ENCODE measurements at regions not wholly inside any gene's neighbourhood (a gene's known extent, or its start where the extent isn't known, plus 50 kb on each side); places are given as distances from the start of the nearest gene placed in this dataset.

DNA sequence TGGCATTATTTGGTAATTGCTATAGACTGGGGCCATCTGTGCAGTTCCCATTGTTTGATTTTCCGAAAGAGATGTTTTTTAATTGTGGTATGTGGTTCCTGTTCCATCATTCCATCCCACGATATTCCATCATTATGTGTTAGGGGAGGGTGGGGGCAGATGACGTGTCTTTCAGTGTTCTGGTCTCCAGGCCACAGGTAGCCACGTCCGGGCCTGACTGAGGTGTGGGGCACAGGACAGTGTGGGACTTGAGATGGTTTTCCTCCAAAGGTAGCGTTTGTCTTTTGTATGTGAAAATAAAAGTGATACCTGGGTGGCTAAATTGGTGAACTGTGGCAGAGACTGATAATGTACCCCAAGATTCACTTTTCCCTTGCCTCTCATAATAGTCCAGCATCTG, 192.2 kb upstream of the HAAO start (continued):
- no peak for TF ChIP-seq IRF3 (IDR thresholded peaks at IDR 0.05)
- TF ChIP-seq HCFC1 (IDR thresholded peaks at IDR 0.05; ENCODE audit: low read length), result no peak
- TF ChIP-seq, protein P1, sequence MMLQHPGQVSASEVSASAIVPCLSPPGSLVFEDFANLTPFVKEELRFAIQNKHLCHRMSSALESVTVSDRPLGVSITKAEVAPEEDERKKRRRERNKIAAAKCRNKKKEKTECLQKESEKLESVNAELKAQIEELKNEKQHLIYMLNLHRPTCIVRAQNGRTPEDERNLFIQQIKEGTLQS (IDR thresholded peaks at IDR 0.05; ENCODE audit: borderline replicate concordance, extremely low read depth, low read depth, low read length), result no peak
- no peak for TF ChIP-seq BCL11A (IDR thresholded peaks at IDR 0.05; ENCODE audit: low read depth, low read length)

DNA sequence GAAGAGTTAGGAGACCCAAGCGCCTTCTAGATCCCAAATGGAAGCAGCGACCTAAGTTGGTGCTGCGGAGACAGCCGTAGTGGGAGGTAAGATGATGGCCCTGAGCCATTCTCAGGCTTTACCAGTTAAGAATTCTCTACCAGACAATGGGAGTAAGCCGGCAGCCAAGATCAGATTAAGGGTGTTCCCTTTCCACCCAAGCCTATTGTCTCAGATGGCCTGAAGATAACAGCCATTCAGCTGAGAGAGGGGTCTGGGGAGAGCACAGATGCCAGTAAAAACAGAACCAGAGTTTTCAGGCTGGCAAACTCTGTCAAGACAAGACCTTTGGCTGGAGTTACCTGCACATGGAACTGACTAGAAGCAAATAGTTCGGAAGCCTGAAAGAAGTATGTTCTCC, 191.7 kb upstream of the HAAO start:
- no peaks in the 10 kb centered on the region for H3K36me3 ChIP-seq (ENCODE audit: control insufficient read depth in 2 of 2, insufficient read depth in 2 of 2, low read length in 1 of 2)
- H3K4me3 ChIP-seq, result no peak overlapping the region
- H3K27me3 ChIP-seq (replicated peaks in 1 of 2; ENCODE audit: control insufficient read depth in 2 of 2, insufficient read depth in 2 of 2, low read length in 1 of 2), result no peaks in the 10 kb centered on the region; a peak in 1 of 4 replicates
- DNase-seq (ENCODE audit: low read depth, low spot score) (no peak), ATAC-seq (no peak), FAIRE-seq (no peak)
- BruUV-seq (replicated peaks), result no TSS peak
- intact Hi-C loops (cut with micrococcal nuclease; ENCODE audit: unreplicated experiment), result no loop called here
- H3K9me3 ChIP-seq (replicated peaks; ENCODE audit: control insufficient read depth, insufficient read depth, low read length), result no peaks in the 10 kb centered on the region
- ChIA-PET SMC1A (ENCODE audit: uncharacterized antibody, unreplicated experiment) (no interaction called here), POLR2A (no interaction called here), RAD21 (ENCODE audit: unreplicated experiment) (no interaction called here), CTCF (no interaction called here)
- no peak for TF ChIP-seq SP1 (IDR thresholded peaks at IDR 0.05; ENCODE audit: low read depth, low read length)
- no peak for TF ChIP-seq GABPA (IDR thresholded peaks at IDR 0.05; ENCODE audit: low read depth)
- no peak for TF ChIP-seq TCF3 (IDR thresholded peaks at IDR 0.05; ENCODE audit: borderline replicate concordance, insufficient read depth, low read depth, low read length)
- no peak for TF ChIP-seq CREB1 (IDR thresholded peaks at IDR 0.05; ENCODE audit: low read depth)
- no peak for TF ChIP-seq CBX5 (IDR thresholded peaks at IDR 0.05; ENCODE audit: low read depth)
- TF ChIP-seq RFX5 (IDR thresholded peaks at IDR 0.05; ENCODE audit: low read depth, low read length), result no peak
- no peak for TF ChIP-seq SIX5 (IDR thresholded peaks at IDR 0.05; ENCODE audit: low read depth, low read length, severe bottlenecking)
- TF ChIP-seq, protein P2, sequence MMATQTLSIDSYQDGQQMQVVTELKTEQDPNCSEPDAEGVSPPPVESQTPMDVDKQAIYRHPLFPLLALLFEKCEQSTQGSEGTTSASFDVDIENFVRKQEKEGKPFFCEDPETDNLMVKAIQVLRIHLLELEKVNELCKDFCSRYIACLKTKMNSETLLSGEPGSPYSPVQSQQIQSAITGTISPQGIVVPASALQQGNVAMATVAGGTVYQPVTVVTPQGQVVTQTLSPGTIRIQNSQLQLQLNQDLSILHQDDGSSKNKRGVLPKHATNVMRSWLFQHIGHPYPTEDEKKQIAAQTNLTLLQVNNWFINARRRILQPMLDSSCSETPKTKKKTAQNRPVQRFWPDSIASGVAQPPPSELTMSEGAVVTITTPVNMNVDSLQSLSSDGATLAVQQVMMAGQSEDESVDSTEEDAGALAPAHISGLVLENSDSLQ (IDR thresholded peaks at IDR 0.05), result no peak
- TF ChIP-seq, protein P3, sequence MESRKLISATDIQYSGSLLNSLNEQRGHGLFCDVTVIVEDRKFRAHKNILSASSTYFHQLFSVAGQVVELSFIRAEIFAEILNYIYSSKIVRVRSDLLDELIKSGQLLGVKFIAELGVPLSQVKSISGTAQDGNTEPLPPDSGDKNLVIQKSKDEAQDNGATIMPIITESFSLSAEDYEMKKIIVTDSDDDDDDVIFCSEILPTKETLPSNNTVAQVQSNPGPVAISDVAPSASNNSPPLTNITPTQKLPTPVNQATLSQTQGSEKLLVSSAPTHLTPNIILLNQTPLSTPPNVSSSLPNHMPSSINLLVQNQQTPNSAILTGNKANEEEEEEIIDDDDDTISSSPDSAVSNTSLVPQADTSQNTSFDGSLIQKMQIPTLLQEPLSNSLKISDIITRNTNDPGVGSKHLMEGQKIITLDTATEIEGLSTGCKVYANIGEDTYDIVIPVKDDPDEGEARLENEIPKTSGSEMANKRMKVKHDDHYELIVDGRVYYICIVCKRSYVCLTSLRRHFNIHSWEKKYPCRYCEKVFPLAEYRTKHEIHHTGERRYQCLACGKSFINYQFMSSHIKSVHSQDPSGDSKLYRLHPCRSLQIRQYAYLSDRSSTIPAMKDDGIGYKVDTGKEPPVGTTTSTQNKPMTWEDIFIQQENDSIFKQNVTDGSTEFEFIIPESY (IDR thresholded peaks at IDR 0.05), result no peak
- no peak for TF ChIP-seq SMAD5 (IDR thresholded peaks at IDR 0.05; ENCODE audit: low read depth)
- TF ChIP-seq TAF1 (IDR thresholded peaks at IDR 0.05; ENCODE audit: borderline replicate concordance, low read depth, low read length), result no peak
- TF ChIP-seq HDAC6 (IDR thresholded peaks at IDR 0.05; ENCODE audit: unreplicated experiment), result no peak
- no peak for TF ChIP-seq POU2F2 (IDR thresholded peaks at IDR 0.05; ENCODE audit: borderline replicate concordance, low read depth, low read length)
- TF ChIP-seq FOXM1 (IDR thresholded peaks at IDR 0.05; ENCODE audit: low read depth, low read length), result no peak
- TF ChIP-seq MEF2A (IDR thresholded peaks at IDR 0.05; ENCODE audit: insufficient read depth, low read depth, low read length), result no peak
- H4K20me1 ChIP-seq (ENCODE audit: control insufficient read depth, insufficient read depth), result no peaks in the 10 kb centered on the region
- H3K9ac ChIP-seq (ENCODE audit: control insufficient read depth, insufficient read depth, low read length), result no peak overlapping the region
- WGBS (ENCODE audit: insufficient coverage, insufficient replicate concordance, low lambda C conversion rate, missing lambda C conversion rate), result 67% methylated on average over 6 of the region's 6 CpGs
- H3K4me1 ChIP-seq (ENCODE audit: control insufficient read depth, insufficient read depth, low read length), result no peaks in the 10 kb centered on the region
- H2AFZ ChIP-seq (ENCODE audit: control insufficient read depth, low read depth, low read length), result no peak overlapping the region
- H3K4me2 ChIP-seq (ENCODE audit: control insufficient read depth, insufficient read depth), result no peak overlapping the region
- H3K27ac ChIP-seq (ENCODE audit: control insufficient read depth, insufficient read depth), result no peak overlapping the region
- in situ Hi-C loops (cut with MboI), result no loop called here
- H3K79me2 ChIP-seq (ENCODE audit: control insufficient read depth, insufficient read depth, low read length), result no peaks in the 10 kb centered on the region
